Thoracic aorta (tissue), 2 donors: ENCODE measurements at regions not wholly inside any gene's neighbourhood (a gene's known extent, or its start where the extent isn't known, plus 50 kb on each side); places are given as distances from the start of the nearest gene placed in this dataset.

Experiments
- ATAC-seq: fragments of 150-250 bp; one replicate; pipeline ENCODE4 v1.8.0; 2017; ENCODE audit warnings: low read depth; ENCODE audit not compliant: insufficient number of reproducible peaks, low FRiP score
- DNase-seq: peaks from one replicate; pipeline ENCODE4 v3.0.0-alpha.2; 2020; ENCODE audit warnings: low spot score
- H3K27ac ChIP-seq, 2 donors: fragments of 200-600 bp; sonication (generic); 1 replicate in 1 of 2; 2 replicates in 1 of 2; pipeline ENCODE4 v1.5.1; 2016; ENCODE audit warnings: mild to moderate bottlenecking in 2 of 2, moderate library complexity in 2 of 2
- H3K27me3 ChIP-seq: fragments of 200-600 bp; sonication (generic); replicated peaks from 2 replicates; pipeline ENCODE4 v1.6.0; 2016; ENCODE audit warnings: mild to moderate bottlenecking; ENCODE audit not compliant: insufficient read depth
- H3K36me3 ChIP-seq: fragments of 200-600 bp; sonication (generic); one replicate; pipeline ENCODE4 v1.5.1; 2016
- H3K4me1 ChIP-seq, 2 donors: fragments of 200-600 bp; sonication (generic); 1 replicate in 1 of 2; 2 replicates in 1 of 2; pipeline versions ENCODE4 v1.5.1 to v1.6.0; 2016; ENCODE audit warnings: low read depth in 2 of 2, mild to moderate bottlenecking in 1 of 2; ENCODE audit not compliant: control insufficient read depth in 1 of 2
- H3K4me3 ChIP-seq: fragments of 200-600 bp; sonication (generic); 2 replicates; pipeline ENCODE4 v1.5.1; 2016; ENCODE audit warnings: mild to moderate bottlenecking
- H3K9me3 ChIP-seq: fragments of 200-600 bp; sonication (generic); 2 replicates; pipeline ENCODE4 v1.5.1; 2016
- TF ChIP-seq, protein P1 (sequence below): fragments of 200-600 bp; sonication (generic); IDR thresholded peaks from one replicate; pipeline ENCODE4 v1.5.1; 2019; ENCODE audit warnings: antibody characterized with exemption

- Histone ChIP-seq H3K4me3 (no peak overlapping the region), H3K36me3 (no peaks in the 10 kb centered on the region), H3K4me1 (no peaks in the 10 kb centered on the region), H3K9me3 (no peaks in the 10 kb centered on the region), H3K27ac (no peak overlapping the region), H3K27me3 (no peaks in the 10 kb centered on the region)
- ATAC-seq, result no peak
- DNase-seq, result no peak
- TF ChIP-seq, protein P1, sequence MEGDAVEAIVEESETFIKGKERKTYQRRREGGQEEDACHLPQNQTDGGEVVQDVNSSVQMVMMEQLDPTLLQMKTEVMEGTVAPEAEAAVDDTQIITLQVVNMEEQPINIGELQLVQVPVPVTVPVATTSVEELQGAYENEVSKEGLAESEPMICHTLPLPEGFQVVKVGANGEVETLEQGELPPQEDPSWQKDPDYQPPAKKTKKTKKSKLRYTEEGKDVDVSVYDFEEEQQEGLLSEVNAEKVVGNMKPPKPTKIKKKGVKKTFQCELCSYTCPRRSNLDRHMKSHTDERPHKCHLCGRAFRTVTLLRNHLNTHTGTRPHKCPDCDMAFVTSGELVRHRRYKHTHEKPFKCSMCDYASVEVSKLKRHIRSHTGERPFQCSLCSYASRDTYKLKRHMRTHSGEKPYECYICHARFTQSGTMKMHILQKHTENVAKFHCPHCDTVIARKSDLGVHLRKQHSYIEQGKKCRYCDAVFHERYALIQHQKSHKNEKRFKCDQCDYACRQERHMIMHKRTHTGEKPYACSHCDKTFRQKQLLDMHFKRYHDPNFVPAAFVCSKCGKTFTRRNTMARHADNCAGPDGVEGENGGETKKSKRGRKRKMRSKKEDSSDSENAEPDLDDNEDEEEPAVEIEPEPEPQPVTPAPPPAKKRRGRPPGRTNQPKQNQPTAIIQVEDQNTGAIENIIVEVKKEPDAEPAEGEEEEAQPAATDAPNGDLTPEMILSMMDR, result no peak
Observed at GRCh38 chr5:72673623-72674022, 142.8 kb upstream of the TNPO1 start.

GRCh38 chr5:72673180-72673579 is 143.3 kb upstream of the TNPO1 start:
- no peak overlapping the region for H3K27ac ChIP-seq
- TF ChIP-seq, protein P1, result no peak
- DNase-seq, result no peak
- no peaks in the 10 kb centered on the region for H3K27me3 ChIP-seq
- no peaks in the 10 kb centered on the region for H3K4me1 ChIP-seq
- H3K9me3 ChIP-seq, result no peaks in the 10 kb centered on the region
- no peak for ATAC-seq
- H3K4me3 ChIP-seq, result no peak overlapping the region
- H3K36me3 ChIP-seq, result no peaks in the 10 kb centered on the region

DNA sequence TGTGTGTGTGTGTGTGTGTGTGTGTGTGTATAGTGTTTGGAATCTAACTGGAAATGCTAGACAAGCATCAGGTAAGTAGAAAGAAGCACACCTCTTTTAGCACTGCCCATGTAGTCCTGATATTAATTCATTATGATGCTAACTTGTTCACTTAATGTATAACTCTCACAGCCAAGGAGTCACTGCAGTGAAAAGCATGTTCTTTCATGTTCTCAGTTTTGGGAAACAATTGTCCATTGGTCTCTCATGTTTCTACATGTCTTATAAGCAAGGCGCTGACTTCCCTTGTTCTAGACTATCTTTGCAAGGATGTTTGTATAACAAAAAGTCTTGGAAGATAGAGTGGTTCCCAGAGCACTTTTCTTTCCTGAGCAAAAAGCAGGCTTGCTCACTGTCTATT is 148.8 kb upstream of the TNPO1 start:
- H3K4me1 ChIP-seq, result no peaks in the 10 kb centered on the region
- TF ChIP-seq, protein P1, result no peak
- H3K27me3 ChIP-seq, result no peaks in the 10 kb centered on the region
- no peak overlapping the region for H3K4me3 ChIP-seq
- DNase-seq, result no peak
- no peak for ATAC-seq
- no peaks in the 10 kb centered on the region for H3K9me3 ChIP-seq
- no peak overlapping the region for H3K27ac ChIP-seq
- no peaks in the 10 kb centered on the region for H3K36me3 ChIP-seq

DNA sequence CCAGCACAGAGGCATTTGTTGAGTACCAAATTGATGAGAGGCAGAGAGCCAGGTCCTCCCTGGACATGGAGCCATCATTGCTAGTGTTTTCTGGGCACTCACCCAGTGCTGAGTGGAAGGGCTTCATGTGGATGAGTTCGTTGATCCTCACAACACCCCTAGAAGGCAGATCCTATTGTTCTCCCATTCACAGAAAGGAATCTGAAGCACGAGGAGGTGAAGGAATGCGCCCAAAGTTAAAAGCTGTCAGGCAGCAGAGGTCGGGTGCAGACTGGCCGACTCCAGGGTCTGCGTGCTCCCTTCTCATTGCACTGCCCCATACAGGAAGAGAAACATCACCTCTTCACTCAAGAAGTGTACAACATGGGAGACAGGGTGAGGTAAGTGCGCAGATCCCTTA is 153.5 kb upstream of the TNPO1 start:
- Histone ChIP-seq H3K4me1 (no peaks in the 10 kb centered on the region), H3K27ac (no peak overlapping the region), H3K36me3 (no peaks in the 10 kb centered on the region), H3K4me3 (no peak overlapping the region), H3K27me3 (no peaks in the 10 kb centered on the region), H3K9me3 (no peaks in the 10 kb centered on the region)
- DNase-seq (no peak), ATAC-seq (no peak)
- TF ChIP-seq, protein P1, result no peak

DNA sequence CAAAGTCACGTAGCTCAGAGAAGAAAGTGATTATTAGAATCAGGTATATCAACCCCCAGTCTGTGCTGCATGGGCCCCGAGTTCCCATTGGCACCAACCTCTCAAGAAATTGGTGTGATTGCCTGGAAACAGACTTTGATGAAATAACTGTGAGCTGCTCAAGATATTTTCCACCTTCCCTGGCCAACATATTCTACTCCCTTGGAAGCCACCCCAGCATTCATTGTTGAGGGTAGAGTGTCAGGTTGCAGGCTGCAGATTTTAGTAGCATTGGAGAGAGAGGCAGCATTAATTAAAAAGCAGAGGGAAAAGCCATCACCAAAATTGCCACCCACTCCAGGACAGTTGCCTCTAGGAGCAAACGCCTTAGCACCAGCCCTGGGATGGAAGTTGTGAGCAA is 154.2 kb upstream of the TNPO1 start:
- DNase-seq (no peak), ATAC-seq (no peak)
- Histone ChIP-seq H3K9me3 (no peaks in the 10 kb centered on the region), H3K36me3 (no peaks in the 10 kb centered on the region), H3K27me3 (no peaks in the 10 kb centered on the region), H3K4me3 (no peak overlapping the region), H3K4me1 (no peaks in the 10 kb centered on the region), H3K27ac (no peak overlapping the region)
- TF ChIP-seq, protein P1, result no peak
